T-helper 1 cell treated with Interleukin-12 subunit alpha and Interleukin-12 subunit beta and Interleukin-4 antibody, amounts not matched to agents 30 μg/mL and 1 μg/mL, for 36 hours (primary cell): ENCODE measurements at regions not wholly inside any gene's neighbourhood (a gene's known extent, or its start where the extent isn't known, plus 50 kb on each side); places are given as distances from the start of the nearest gene placed in this dataset.

ENCODE experiments used
- H3K27ac Mint-ChIP-seq: one replicate; pipeline ENCODE4 v1.8.0; 2021; ENCODE audit warnings: mild to moderate bottlenecking, mixed read lengths
- H3K27me3 Mint-ChIP-seq: one replicate; pipeline ENCODE4 v1.8.0; 2021; ENCODE audit warnings: low read depth, mixed read lengths
- H3K36me3 Mint-ChIP-seq: one replicate; pipeline ENCODE4 v1.8.0; 2021; ENCODE audit warnings: low read depth, mixed read lengths
- H3K4me1 Mint-ChIP-seq: one replicate; pipeline ENCODE4 v1.8.0; 2021; ENCODE audit warnings: low read depth, mixed read lengths
- H3K4me3 Mint-ChIP-seq: one replicate; pipeline ENCODE4 v1.8.0; 2021; ENCODE audit warnings: mild to moderate bottlenecking, moderate library complexity, mixed read lengths
- H3K9me3 Mint-ChIP-seq: one replicate; pipeline ENCODE4 v1.8.0; 2021; ENCODE audit warnings: mixed read lengths

DNA sequence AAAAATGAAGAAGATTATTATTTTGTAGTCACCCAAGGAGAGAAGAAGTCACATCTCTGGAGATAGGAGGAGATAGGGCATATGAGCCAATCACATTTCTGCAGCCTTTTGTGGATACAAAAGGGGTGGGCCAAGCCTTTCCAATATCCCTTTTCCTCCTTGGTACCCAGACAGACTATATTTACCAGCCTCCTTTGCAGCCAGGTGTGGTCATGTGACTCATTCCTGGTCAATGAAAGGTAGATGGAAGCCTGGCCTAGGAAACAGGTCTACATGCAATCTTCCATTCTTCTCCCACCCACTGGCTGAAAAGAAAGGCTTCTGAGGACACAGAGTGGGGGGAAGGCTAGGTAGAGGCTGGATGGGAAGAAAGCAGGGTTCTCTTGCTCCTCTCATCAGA lies 58.1 kb upstream of the ERG start:
- Mint-ChIP-seq H3K9me3 (no peaks in the 10 kb centered on the region), H3K4me1 (no peaks in the 10 kb centered on the region), H3K27me3 (peaks cover 37% of the 10 kb centered on the region), H3K36me3 (no peaks in the 10 kb centered on the region), H3K27ac (no peak overlapping the region), H3K4me3 (no peak overlapping the region)

- no peaks in the 10 kb centered on the region for H3K9me3 Mint-ChIP-seq
- peaks cover 26% of the 10 kb centered on the region for H3K27me3 Mint-ChIP-seq
- no peaks in the 10 kb centered on the region for H3K4me1 Mint-ChIP-seq
- H3K27ac Mint-ChIP-seq = no peak overlapping the region
- H3K4me3 Mint-ChIP-seq = no peak overlapping the region
- H3K36me3 Mint-ChIP-seq = no peaks in the 10 kb centered on the region
Measured at GRCh38 chr21:38561205-38561604, 62.9 kb upstream of the ERG start.

GRCh38 chr21:38561613-38562581 lies 63.6 kb upstream of the ERG start:
- Mint-ChIP-seq H3K27me3 (peaks cover 26% of the 10 kb centered on the region), H3K4me1 (no peaks in the 10 kb centered on the region), H3K36me3 (no peaks in the 10 kb centered on the region), H3K9me3 (no peaks in the 10 kb centered on the region), H3K4me3 (no peak overlapping the region), H3K27ac (no peak overlapping the region)

GRCh38 chr21:38567335-38567969 lies 69.2 kb upstream of the ERG start:
- no peak overlapping the region for H3K27ac Mint-ChIP-seq
- H3K36me3 Mint-ChIP-seq = no peaks in the 10 kb centered on the region
- H3K27me3 Mint-ChIP-seq = peaks cover 8% of the 10 kb centered on the region
- no peak overlapping the region for H3K4me3 Mint-ChIP-seq
- no peaks in the 10 kb centered on the region for H3K4me1 Mint-ChIP-seq
- H3K9me3 Mint-ChIP-seq = no peaks in the 10 kb centered on the region

- H3K9me3 Mint-ChIP-seq = no peaks in the 10 kb centered on the region
- H3K27me3 Mint-ChIP-seq = peaks cover 8% of the 10 kb centered on the region
- no peak overlapping the region for H3K4me3 Mint-ChIP-seq
- no peaks in the 10 kb centered on the region for H3K4me1 Mint-ChIP-seq
- no peaks in the 10 kb centered on the region for H3K36me3 Mint-ChIP-seq
- H3K27ac Mint-ChIP-seq = no peak overlapping the region
Measured at GRCh38 chr21:38567970-38568360, 69.7 kb upstream of the ERG start.

- H3K27me3 Mint-ChIP-seq = peaks cover 12% of the 10 kb centered on the region
- no peaks in the 10 kb centered on the region for H3K4me1 Mint-ChIP-seq
- no peak overlapping the region for H3K4me3 Mint-ChIP-seq
- no peak overlapping the region for H3K27ac Mint-ChIP-seq
- H3K9me3 Mint-ChIP-seq = no peaks in the 10 kb centered on the region
- H3K36me3 Mint-ChIP-seq = no peaks in the 10 kb centered on the region
Measured at GRCh38 chr21:38569733-38570132, 71.5 kb upstream of the ERG start.

- H3K27ac Mint-ChIP-seq = no peak overlapping the region
- H3K36me3 Mint-ChIP-seq = no peaks in the 10 kb centered on the region
- H3K4me1 Mint-ChIP-seq = no peaks in the 10 kb centered on the region
- H3K9me3 Mint-ChIP-seq = no peaks in the 10 kb centered on the region
- peaks cover 8% of the 10 kb centered on the region for H3K27me3 Mint-ChIP-seq
- H3K4me3 Mint-ChIP-seq = no peak overlapping the region
Measured at GRCh38 chr21:38570596-38570995, 72.3 kb upstream of the ERG start.

- H3K4me3 Mint-ChIP-seq = no peak overlapping the region
Measured at GRCh38 chr21:38574895-38575575, 76.8 kb upstream of the ERG start.

GRCh38 chr21:38577887-38578286 lies 79.6 kb upstream of the ERG start:
- H3K36me3 Mint-ChIP-seq = no peaks in the 10 kb centered on the region

More at GRCh38 chr21:38574895-38575575, 76.8 kb upstream of the ERG start:
- Mint-ChIP-seq H3K36me3 (no peaks in the 10 kb centered on the region), H3K9me3 (no peaks in the 10 kb centered on the region), H3K27me3 (peaks cover 6% of the 10 kb centered on the region), H3K27ac (no peak overlapping the region), H3K4me1 (no peaks in the 10 kb centered on the region)

GRCh38 chr21:38590449-38591217 lies 92.4 kb upstream of the ERG start:
- Mint-ChIP-seq H3K36me3 (no peaks in the 10 kb centered on the region), H3K27ac (no peak overlapping the region), H3K4me1 (no peaks in the 10 kb centered on the region), H3K9me3 (no peaks in the 10 kb centered on the region), H3K4me3 (no peak overlapping the region), H3K27me3 (peaks cover 23% of the 10 kb centered on the region)

More at GRCh38 chr21:38577887-38578286, 79.6 kb upstream of the ERG start:
- Mint-ChIP-seq H3K27ac (no peak overlapping the region), H3K9me3 (no peaks in the 10 kb centered on the region), H3K4me1 (no peaks in the 10 kb centered on the region), H3K27me3 (peaks cover 6% of the 10 kb centered on the region), H3K4me3 (no peak overlapping the region)

DNA sequence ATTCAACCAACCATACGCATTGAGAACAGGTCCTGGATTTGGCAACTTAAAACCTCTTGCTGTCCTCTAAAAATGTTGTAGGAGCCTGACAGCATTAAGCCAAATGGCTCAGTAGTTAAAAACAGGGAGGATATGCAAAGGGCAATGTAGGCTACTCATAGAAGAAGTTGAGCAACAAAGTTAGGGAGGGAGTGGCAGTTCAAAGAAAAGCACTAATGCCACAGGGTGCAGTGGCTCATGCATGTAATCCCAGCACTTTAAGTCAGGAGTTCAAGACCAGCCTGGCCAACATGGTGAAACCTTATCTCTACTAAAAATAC lies 92.9 kb upstream of the ERG start:
- Mint-ChIP-seq H3K36me3 (no peaks in the 10 kb centered on the region), H3K27me3 (peaks cover 23% of the 10 kb centered on the region), H3K27ac (no peak overlapping the region), H3K4me1 (no peaks in the 10 kb centered on the region), H3K9me3 (no peaks in the 10 kb centered on the region), H3K4me3 (no peak overlapping the region)

- Mint-ChIP-seq H3K27ac (no peak overlapping the region), H3K36me3 (no peaks in the 10 kb centered on the region), H3K4me3 (no peak overlapping the region), H3K27me3 (peaks cover 17% of the 10 kb centered on the region), H3K9me3 (no peaks in the 10 kb centered on the region), H3K4me1 (no peaks in the 10 kb centered on the region)
Measured at GRCh38 chr21:38596264-38597042, 98.2 kb upstream of the ERG start.

DNA sequence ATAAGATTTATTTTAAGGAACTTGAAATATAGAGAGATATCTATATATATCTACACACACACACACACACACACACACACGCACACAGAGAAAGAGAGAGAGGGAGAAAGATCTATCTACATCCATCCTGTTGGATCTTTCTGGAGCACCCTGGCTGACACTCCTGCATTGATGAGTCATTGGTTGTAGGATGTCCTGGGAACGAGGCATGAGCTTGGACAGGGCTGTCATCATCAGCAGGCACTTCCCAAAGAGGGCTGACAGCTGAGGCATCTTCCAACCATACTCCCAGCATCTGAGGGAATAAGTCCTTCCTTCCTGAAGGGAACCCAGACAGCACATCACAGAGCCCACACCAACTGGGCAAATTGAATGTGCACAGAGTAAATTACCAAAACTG lies 99.1 kb upstream of the ERG start:
- no peaks in the 10 kb centered on the region for H3K4me1 Mint-ChIP-seq
- H3K27me3 Mint-ChIP-seq = peaks cover 9% of the 10 kb centered on the region
- no peak overlapping the region for H3K27ac Mint-ChIP-seq
- no peak overlapping the region for H3K4me3 Mint-ChIP-seq
- H3K36me3 Mint-ChIP-seq = no peaks in the 10 kb centered on the region
- no peaks in the 10 kb centered on the region for H3K9me3 Mint-ChIP-seq

GRCh38 chr21:38598413-38598812 lies 100.1 kb upstream of the ERG start:
- no peak overlapping the region for H3K4me3 Mint-ChIP-seq
- no peaks in the 10 kb centered on the region for H3K36me3 Mint-ChIP-seq
- H3K27ac Mint-ChIP-seq = no peak overlapping the region
- H3K9me3 Mint-ChIP-seq = no peaks in the 10 kb centered on the region
- H3K4me1 Mint-ChIP-seq = no peaks in the 10 kb centered on the region
- H3K27me3 Mint-ChIP-seq = peaks cover 3% of the 10 kb centered on the region
